Bronchial epithelial cell (primary cell): ENCODE measurements at regions not wholly inside any gene's neighbourhood (a gene's known extent, or its start where the extent isn't known, plus 50 kb on each side); places are given as distances from the start of the nearest gene placed in this dataset.
"Not testable (repeated sequence)": the region's sequence is repeated elsewhere in the genome, so short reads cannot be mapped to it uniquely, and the experiment has no call there.

Experiments
- DNase-seq: peaks from one replicate; pipeline ENCODE4 v3.0.0-alpha.2; 2010; ENCODE audit warnings: low read depth
- FAIRE-seq: peaks from 2 replicates; lab custom pipeline; 2011; peaks lifted over from hg19 to GRCh38; lab: Jason Lieb, UNC
- H3K27me3 ChIP-seq: 2 replicates; pipeline ENCODE4 v1.5.1; 2011; ENCODE audit warnings: low read length; ENCODE audit not compliant: control insufficient read depth, insufficient read depth
- H3K36me3 ChIP-seq: 2 replicates; pipeline ENCODE4 v1.5.1; 2011; ENCODE audit warnings: low read length; ENCODE audit not compliant: control insufficient read depth, insufficient read depth
- H3K4me3 ChIP-seq: 2 replicates; pipeline ENCODE4 v1.5.1; 2011; ENCODE audit warnings: mild to moderate bottlenecking, low read depth, low read length, control low read depth
- CTCF ChIP-seq: IDR thresholded peaks from 2 replicates; pipeline ENCODE4 v1.5.1; 2011; ENCODE audit warnings: mild to moderate bottlenecking, moderate library complexity, low read length, control low read depth, inconsistent platforms; ENCODE audit not compliant: insufficient read depth, severe bottlenecking

GRCh38 chr1:245102149-245102548 lies 52.6 kb upstream of the KIF26B start:
- not testable (repeated sequence) for H3K36me3 ChIP-seq, H3K27me3 ChIP-seq, DNase-seq, H3K4me3 ChIP-seq, FAIRE-seq

- Histone ChIP-seq H3K4me3 (no peak overlapping the region), H3K36me3 (no peaks in the 10 kb centered on the region), H3K27me3 (no peaks in the 10 kb centered on the region)
- no peak for FAIRE-seq
- DNase-seq = no peak
- TF ChIP-seq CTCF = no peak
These were observed 55.4 kb upstream of the KIF26B start for GRCh38 chr1:245099401-245099800.

- TF ChIP-seq CTCF = no peak
- DNase-seq = no peak
- no peak for FAIRE-seq
- Histone ChIP-seq H3K4me3 (no peak overlapping the region), H3K27me3 (no peaks in the 10 kb centered on the region), H3K36me3 (no peaks in the 10 kb centered on the region)
These were observed 55.9 kb upstream of the KIF26B start for GRCh38 chr1:245098924-245099323.

GRCh38 chr1:245096311-245097066 lies 58.3 kb upstream of the KIF26B start:
- FAIRE-seq (no peak), DNase-seq (no peak)
- H3K36me3 ChIP-seq = no peaks in the 10 kb centered on the region
- no peaks in the 10 kb centered on the region for H3K27me3 ChIP-seq
- no peak for TF ChIP-seq CTCF
- no peak overlapping the region for H3K4me3 ChIP-seq

GRCh38 chr1:245095903-245096302 lies 58.9 kb upstream of the KIF26B start:
- Histone ChIP-seq H3K27me3 (no peaks in the 10 kb centered on the region), H3K36me3 (no peaks in the 10 kb centered on the region), H3K4me3 (no peak overlapping the region)
- FAIRE-seq (no peak), DNase-seq (no peak)
- no peak for TF ChIP-seq CTCF

GRCh38 chr1:245094954-245095353 lies 59.8 kb upstream of the KIF26B start:
- FAIRE-seq (no peak), DNase-seq (no peak)
- no peak for TF ChIP-seq CTCF
- Histone ChIP-seq H3K27me3 (no peaks in the 10 kb centered on the region), H3K36me3 (no peaks in the 10 kb centered on the region), H3K4me3 (no peak overlapping the region)
